ENCODE measurements at regions not wholly inside any gene's neighbourhood (a gene's known extent, or its start where the extent isn't known, plus 50 kb on each side); places are given as distances from the start of the nearest gene placed in this dataset.

- no peak for TF ChIP-seq CTCF (IDR thresholded peaks at IDR 0.05; ENCODE audit: extremely low read depth, insufficient read depth, missing control alignments)
- DNase-seq (ENCODE audit: low spot score) = peak; percentile 5
- in situ Hi-C loops (cut with MboI; ENCODE audit: low pct_unique_long_range_greater_than_20kb, low sequenced_read_pairs, unreplicated experiment) = no loop called here
Observed at GRCh38 chr5:176740702-176741496, 69.5 kb upstream of the UNC5A start.

GRCh38 chr5:176741561-176742211, 68.7 kb upstream of the UNC5A start:
- DNase-seq (ENCODE audit: low spot score) = peak; percentile 24

GRCh38 chr5:176742246-176743105, 67.9 kb upstream of the UNC5A start:
- in situ Hi-C loops (cut with MboI; ENCODE audit: low pct_unique_long_range_greater_than_20kb, low sequenced_read_pairs, unreplicated experiment) = no loop called here
- TF ChIP-seq CTCF (IDR thresholded peaks at IDR 0.05; ENCODE audit: extremely low read depth, insufficient read depth, missing control alignments) = no peak
- peak; percentile 10 for DNase-seq (ENCODE audit: low spot score)

More at GRCh38 chr5:176741561-176742211, 68.7 kb upstream of the UNC5A start:
- in situ Hi-C loops (cut with MboI; ENCODE audit: low pct_unique_long_range_greater_than_20kb, low sequenced_read_pairs, unreplicated experiment) = no loop called here
- no peak for TF ChIP-seq CTCF (IDR thresholded peaks at IDR 0.05; ENCODE audit: extremely low read depth, insufficient read depth, missing control alignments)

GRCh38 chr5:176743136-176743861, 67.1 kb upstream of the UNC5A start:
- no peak for TF ChIP-seq CTCF (IDR thresholded peaks at IDR 0.05; ENCODE audit: extremely low read depth, insufficient read depth, missing control alignments)
- DNase-seq (ENCODE audit: low spot score) = peak; percentile 13
- in situ Hi-C loops (cut with MboI; ENCODE audit: low pct_unique_long_range_greater_than_20kb, low sequenced_read_pairs, unreplicated experiment) = no loop called here

- peak; percentile 7 for DNase-seq (ENCODE audit: low spot score)
- TF ChIP-seq CTCF (IDR thresholded peaks at IDR 0.05; ENCODE audit: extremely low read depth, insufficient read depth, missing control alignments) = no peak
- in situ Hi-C loops (cut with MboI; ENCODE audit: low pct_unique_long_range_greater_than_20kb, low sequenced_read_pairs, unreplicated experiment) = no loop called here
Observed at GRCh38 chr5:176743868-176744583, 66.3 kb upstream of the UNC5A start.

All from GM13977 (cell line).